GM10847 (cell line): ENCODE measurements at regions not wholly inside any gene's neighbourhood (a gene's known extent, or its start where the extent isn't known, plus 50 kb on each side); places are given as distances from the start of the nearest gene placed in this dataset.

ENCODE experiments used
- POLR2A ChIP-seq: IDR thresholded peaks from 2 replicates; pipeline ENCODE4 v1.6.1; 2011; ENCODE audit not compliant: insufficient read length; ENCODE audit errors: extremely low read depth

- TF ChIP-seq POLR2A = no peak
Measured at GRCh38 chr16:86359571-86359970, 150.8 kb upstream of the FOXF1 start.

DNA sequence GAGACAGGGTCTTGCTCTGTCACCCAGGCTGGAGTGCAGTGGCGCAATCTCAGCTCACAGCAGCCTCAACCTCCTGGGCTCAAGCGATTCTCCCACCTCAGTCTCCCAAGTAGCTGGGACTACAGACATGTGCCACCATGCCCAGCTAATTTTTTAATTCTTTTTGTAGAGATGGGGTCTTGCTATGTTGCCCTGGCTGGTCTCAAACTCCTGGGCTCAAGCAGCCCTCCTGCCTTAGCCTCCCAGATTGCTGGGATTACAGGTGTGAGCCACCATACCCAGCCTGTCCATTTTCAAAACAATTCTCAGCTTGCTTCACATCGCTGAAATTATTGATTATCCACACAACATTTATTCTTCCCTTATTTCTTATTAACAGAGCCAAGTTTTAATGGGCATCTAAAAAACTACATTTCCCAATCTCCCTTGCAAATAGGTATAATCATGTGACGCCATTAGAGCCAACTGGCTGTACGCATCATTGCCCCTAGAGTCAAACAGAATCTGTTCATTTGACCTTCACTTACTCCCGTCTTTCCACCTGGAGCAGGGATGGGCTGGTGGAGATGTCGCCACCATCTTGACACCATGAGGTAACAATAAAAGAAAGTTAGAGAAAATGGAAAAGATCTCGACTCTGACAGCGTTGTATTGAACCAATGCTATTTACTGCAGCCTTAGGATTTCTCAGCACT is 148.0 kb upstream of the FOXF1 start:
- TF ChIP-seq POLR2A = no peak

DNA sequence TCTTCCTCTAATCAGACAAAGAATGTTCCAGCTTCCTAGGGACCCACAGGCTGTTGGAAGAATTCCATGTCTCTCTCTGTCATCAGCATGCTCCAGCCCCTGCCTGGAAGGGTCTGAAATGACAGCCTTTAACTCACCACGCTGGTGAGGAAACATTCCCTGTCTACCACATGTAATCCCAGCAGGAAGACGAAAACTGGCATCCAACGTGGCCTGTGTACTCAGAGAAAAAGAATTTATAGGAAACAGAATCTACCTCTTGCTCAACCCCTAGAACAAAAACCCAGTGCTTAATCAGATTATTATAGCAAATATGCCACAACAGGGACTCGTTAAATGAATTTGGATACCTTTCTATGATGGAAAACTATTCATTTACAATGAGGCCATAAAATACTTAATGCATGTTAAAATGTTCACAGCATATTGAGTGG is 147.3 kb upstream of the FOXF1 start:
- no peak for TF ChIP-seq POLR2A

- no peak for TF ChIP-seq POLR2A
Measured at GRCh38 chr16:86363836-86364618, 146.3 kb upstream of the FOXF1 start.

- TF ChIP-seq POLR2A = no peak
Measured at GRCh38 chr16:86364653-86365380, 145.5 kb upstream of the FOXF1 start.

DNA sequence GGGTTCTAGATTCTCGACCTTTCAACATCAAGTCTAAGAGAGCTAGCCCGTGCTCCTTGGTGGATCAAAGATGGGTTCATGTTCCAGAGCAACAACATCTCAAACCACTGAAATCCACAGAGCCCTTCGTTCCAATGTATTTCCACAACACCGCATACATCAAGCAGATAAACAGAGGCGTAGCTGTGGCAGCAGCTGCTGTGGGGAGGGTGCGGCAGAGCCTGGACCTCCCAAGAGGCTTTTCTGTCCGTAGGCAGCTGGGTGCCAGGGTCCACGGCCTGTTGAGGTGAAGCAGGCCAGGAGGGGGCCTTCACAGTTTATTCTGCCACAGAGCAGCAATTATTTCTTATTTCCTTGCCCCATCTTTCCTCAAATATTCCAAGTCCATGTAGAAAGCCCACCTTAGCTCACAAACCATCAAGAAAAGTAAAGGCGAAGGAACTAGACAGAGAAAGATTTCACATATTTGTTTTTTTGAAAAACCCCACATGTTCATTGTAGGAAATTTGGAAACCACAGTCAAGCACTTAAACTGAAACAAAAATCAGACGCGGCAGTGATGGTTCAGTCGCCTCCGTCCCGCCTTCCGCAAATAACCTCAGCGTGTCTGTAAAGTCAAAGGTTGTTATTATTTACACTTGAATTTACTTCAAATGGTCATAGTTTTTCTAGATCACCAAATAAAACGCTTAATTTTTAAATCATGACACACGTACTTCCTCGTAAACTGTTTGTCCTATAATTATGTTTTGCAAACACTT is 144.6 kb upstream of the FOXF1 start:
- TF ChIP-seq POLR2A = no peak

GRCh38 chr16:86366481-86366880 is 143.8 kb upstream of the FOXF1 start:
- no peak for TF ChIP-seq POLR2A

- TF ChIP-seq POLR2A = no peak
Measured at GRCh38 chr16:86367291-86368072, 142.8 kb upstream of the FOXF1 start.

DNA sequence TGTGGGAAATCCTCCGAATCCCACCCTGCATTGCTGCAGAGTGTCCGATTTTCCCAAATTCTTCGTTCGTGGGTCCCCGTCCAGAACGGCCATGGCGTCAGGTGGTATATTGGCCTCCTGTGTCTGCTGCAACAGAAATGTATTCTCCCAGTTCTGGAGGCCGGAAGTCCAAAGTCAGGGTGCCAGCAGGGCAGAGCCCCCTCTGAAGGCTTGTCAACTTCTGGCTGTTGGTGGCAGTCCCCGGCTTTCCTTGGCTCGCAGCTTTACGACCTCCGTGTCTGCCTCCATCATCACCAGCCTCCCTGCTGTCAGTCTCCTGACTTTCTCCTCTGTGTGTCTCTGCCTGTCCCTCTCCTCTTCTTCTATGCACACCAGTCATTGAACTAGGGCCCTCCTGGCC is 142.1 kb upstream of the FOXF1 start:
- TF ChIP-seq POLR2A = no peak

- TF ChIP-seq POLR2A = no peak
Measured at GRCh38 chr16:86370062-86370461, 140.3 kb upstream of the FOXF1 start.

DNA sequence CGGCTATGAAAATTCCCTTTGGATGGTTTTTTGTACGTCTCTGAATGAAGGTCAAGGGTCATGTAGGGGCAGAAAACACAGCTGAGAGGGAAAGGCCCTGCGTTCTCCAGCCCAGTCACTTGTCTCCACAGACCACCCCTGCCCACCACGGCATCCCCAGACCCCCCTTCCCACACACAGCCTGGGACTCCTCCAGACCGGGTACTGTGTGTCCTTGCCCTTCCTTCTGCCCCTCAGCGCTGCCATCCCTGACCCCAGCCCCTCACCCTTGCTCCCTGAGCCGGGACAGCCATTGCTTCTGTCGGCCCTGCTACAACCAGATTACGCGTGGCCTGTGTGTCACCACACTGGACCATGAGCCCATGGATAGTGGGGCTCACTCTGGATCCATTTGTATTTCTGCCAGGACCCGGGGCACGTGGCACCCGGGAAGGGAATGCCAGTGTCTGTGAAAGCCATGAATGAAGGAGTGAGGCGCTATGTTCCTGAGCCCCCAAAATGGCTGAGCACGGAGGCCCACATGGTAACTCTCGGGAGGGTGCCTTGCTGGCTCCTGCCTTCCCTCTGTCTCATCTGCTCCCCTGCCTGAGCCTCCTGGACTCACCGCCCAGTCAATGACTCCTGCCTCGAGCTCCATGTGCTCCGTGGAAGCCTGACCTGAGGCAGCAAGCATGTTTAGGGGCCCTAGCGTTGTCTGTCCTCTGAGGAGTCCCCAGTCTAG is 139.1 kb upstream of the FOXF1 start:
- TF ChIP-seq POLR2A = no peak

GRCh38 chr16:86372193-86372592 is 138.1 kb upstream of the FOXF1 start:
- no peak for TF ChIP-seq POLR2A

- TF ChIP-seq POLR2A = no peak
Measured at GRCh38 chr16:86373276-86373901, 136.9 kb upstream of the FOXF1 start.
